A673 (cell line): ENCODE measurements at regions not wholly inside any gene's neighbourhood (a gene's known extent, or its start where the extent isn't known, plus 50 kb on each side); places are given as distances from the start of the nearest gene placed in this dataset.

Experiments used
- BruUV-seq: library from RNA; stranded (reverse); fragments of 400-500 nt; replicated peaks from 2 replicates; lab custom pipeline; 2021; lab: Mats Ljungman, UMichigan
- CTCF ChIA-PET: fragments of 300-600 bp; sonication (Branson Sonifier 250); formaldehyde crosslinking; loops from one replicate; lab custom pipeline; 2022; ENCODE audit warnings: antibody characterized with exemption; lab: Charles Lee
- POLR2A ChIA-PET: fragments of 300-600 bp; sonication (Branson Sonifier 250); formaldehyde crosslinking; loops from one replicate; lab custom pipeline; 2022; ENCODE audit warnings: antibody characterized with exemption; ENCODE audit not compliant: low non-redundant PET; lab: Charles Lee
- DNase-seq: peaks from one replicate; pipeline ENCODE4 v3.0.0-alpha.2; 2015; ENCODE audit warnings: low spot score
- H3K27ac ChIP-seq: fragments of 200-600 bp; sonication (generic); 2 replicates; pipeline ENCODE4 v1.5.1; 2016; ENCODE audit warnings: mixed run types, low read depth, mild to moderate bottlenecking, mixed read lengths, antibody characterized with exemption, low read length; ENCODE audit not compliant: poor library complexity, severe bottlenecking
- H3K27me3 ChIP-seq: fragments of 200-600 bp; sonication (generic); replicated peaks from 2 replicates; pipeline ENCODE4 v1.6.1; 2017; ENCODE audit warnings: mixed run types, low read depth, mild to moderate bottlenecking, mixed read lengths, antibody characterized with exemption, low read length; ENCODE audit not compliant: insufficient read depth, poor library complexity
- H3K36me3 ChIP-seq: fragments of 200-600 bp; sonication (generic); 2 replicates; pipeline ENCODE4 v1.6.1; 2016; ENCODE audit warnings: mixed run types, mild to moderate bottlenecking, mixed read lengths, antibody characterized with exemption, low read length; ENCODE audit not compliant: insufficient read depth, poor library complexity, severe bottlenecking
- H3K4me1 ChIP-seq: fragments of 200-600 bp; sonication (generic); 2 replicates; pipeline ENCODE4 v1.6.1; 2017; ENCODE audit warnings: mixed run types, mild to moderate bottlenecking, mixed read lengths, antibody characterized with exemption, low read length; ENCODE audit not compliant: insufficient read depth, poor library complexity, severe bottlenecking
- H3K4me3 ChIP-seq: fragments of 200-600 bp; sonication (generic); 2 replicates; pipeline ENCODE4 v1.5.1; 2016; ENCODE audit warnings: low read depth, mixed run types, mild to moderate bottlenecking, mixed read lengths, low read length; ENCODE audit not compliant: poor library complexity, severe bottlenecking
- H3K9me3 ChIP-seq: fragments of 200-600 bp; sonication (generic); 2 replicates; pipeline ENCODE4 v1.6.1; 2016; ENCODE audit warnings: mixed run types, low read depth, mild to moderate bottlenecking, mixed read lengths, antibody characterized with exemption, low read length; ENCODE audit not compliant: poor library complexity, severe bottlenecking
- CTCF ChIP-seq: fragments of 300-800, 200-600 bp; sonication (generic); conservative IDR thresholded peaks from 2 replicates; pipeline ENCODE4 v1.5.1; 2017; ENCODE audit warnings: low read depth, mild to moderate bottlenecking, antibody characterized with exemption, low read length, moderate library complexity, mixed read lengths
- EZH2 ChIP-seq: fragments of 200-600 bp; sonication (generic); IDR thresholded peaks from 2 replicates; pipeline ENCODE4 v1.6.1; 2017; ENCODE audit warnings: borderline replicate concordance, low read depth, mild to moderate bottlenecking, mixed read lengths, antibody characterized with exemption, low read length; ENCODE audit not compliant: poor library complexity, severe bottlenecking
- intact Hi-C: fragments of 100-400 bp; cut with micrococcal nuclease; formaldehyde crosslinking; loops from one replicate; pipeline ENCODE4 v1.10.0; 2022; ENCODE audit not compliant: unreplicated experiment

GRCh38 chr2:66649006-66649405, 214.1 kb downstream of the MEIS1 start:
- POLR2A ChIA-PET, result no interaction called here
- H3K27me3 ChIP-seq, result no peaks in the 10 kb centered on the region
- no peaks in the 10 kb centered on the region for H3K9me3 ChIP-seq
- CTCF ChIA-PET, result no interaction called here
- no peak overlapping the region for H3K4me3 ChIP-seq
- DNase-seq, result no peak
- no peaks in the 10 kb centered on the region for H3K36me3 ChIP-seq
- no peak overlapping the region for H3K27ac ChIP-seq
- intact Hi-C loops, result no loop called here
- H3K4me1 ChIP-seq, result no peaks in the 10 kb centered on the region
- TF ChIP-seq CTCF, result no peak
- TF ChIP-seq EZH2, result no peak
- no TSS peak for BruUV-seq

GRCh38 chr2:66651295-66651694, 216.4 kb downstream of the MEIS1 start:
- Histone ChIP-seq H3K36me3 (no peaks in the 10 kb centered on the region), H3K9me3 (no peaks in the 10 kb centered on the region), H3K4me1 (no peaks in the 10 kb centered on the region), H3K27me3 (no peaks in the 10 kb centered on the region), H3K4me3 (no peak overlapping the region), H3K27ac (no peak overlapping the region)
- intact Hi-C loops, result no loop called here
- DNase-seq, result no peak
- no TSS peak for BruUV-seq
- POLR2A ChIA-PET, result no interaction called here
- CTCF ChIA-PET, result no interaction called here
- TF ChIP-seq CTCF (no peak), EZH2 (no peak)

GRCh38 chr2:66660804-66661203, 225.9 kb downstream of the MEIS1 start:
- POLR2A ChIA-PET, result no interaction called here
- H3K4me1 ChIP-seq, result peaks cover 6% of the 10 kb centered on the region
- TF ChIP-seq EZH2 (no peak), CTCF (no peak)
- CTCF ChIA-PET, result no interaction called here
- no peaks in the 10 kb centered on the region for H3K36me3 ChIP-seq
- H3K27me3 ChIP-seq, result no peaks in the 10 kb centered on the region
- H3K4me3 ChIP-seq, result no peak overlapping the region
- no peak overlapping the region for H3K27ac ChIP-seq
- no peak for DNase-seq
- BruUV-seq, result no TSS peak
- peaks cover 5% of the 10 kb centered on the region for H3K9me3 ChIP-seq
- intact Hi-C loops, result no loop called here
